ENCODE measurements at regions not wholly inside any gene's neighbourhood (a gene's known extent, or its start where the extent isn't known, plus 50 kb on each side); places are given as distances from the start of the nearest gene placed in this dataset.

DNA sequence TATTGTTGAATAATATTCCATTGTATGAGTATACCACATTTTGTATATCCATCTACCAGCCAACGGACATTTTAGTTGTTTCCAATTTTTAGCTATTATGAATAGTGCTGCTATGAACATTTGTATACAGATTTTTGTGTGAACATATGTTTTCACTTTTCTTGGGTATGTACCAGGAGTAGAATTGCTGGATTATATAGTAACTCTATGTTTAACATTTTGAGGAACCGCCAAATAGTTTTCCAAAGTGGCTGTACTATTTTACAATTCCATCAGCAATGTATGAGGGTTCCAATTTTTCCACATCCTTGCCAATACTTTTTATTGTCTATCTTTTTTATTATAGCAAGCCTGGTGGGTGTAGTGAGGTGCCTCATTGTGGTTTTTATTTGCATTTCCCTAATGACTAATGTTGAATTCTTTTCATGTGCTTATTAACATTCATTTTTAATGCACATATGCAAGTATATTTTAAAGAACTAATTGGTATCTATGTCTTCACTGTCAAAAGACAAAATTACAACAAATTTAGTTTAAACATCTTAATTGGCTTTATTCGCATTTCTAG is 77.5 kb upstream of the PIAS1 start:
- no peak for ATAC-seq
- Histone ChIP-seq H3K27ac (ENCODE audit: low read length) (no peak overlapping the region), H3K9me3 (ENCODE audit: control insufficient read depth, insufficient read depth, low read depth, low read length) (0 out of 2 replicates have a peak, but pooled peaks cover 4% of the 10 kb centered on the region), H3K4me3 (ENCODE audit: low read depth in 2 of 2, low read length in 2 of 2) (no peak overlapping the region), H3K27me3 (ENCODE audit: control insufficient read depth, insufficient read depth, low read length) (no peaks in the 10 kb centered on the region), H3K4me1 (ENCODE audit: control insufficient read depth, insufficient read depth, low read length) (no peaks in the 10 kb centered on the region), H3K36me3 (ENCODE audit: control insufficient read depth, insufficient read depth, low read length) (no peaks in the 10 kb centered on the region)
- no peak for DNase-seq (ENCODE audit: low read depth, low spot score)
- intact Hi-C loops (cut with micrococcal nuclease; ENCODE audit: unreplicated experiment) (no loop called here), in situ Hi-C loops (cut with HindIII; ENCODE audit: low pct_unique_long_range_greater_than_20kb, low sequenced_read_pairs) (no loop called here)
- ChIA-PET CTCF (no interaction called here), POLR2A (no interaction called here)
- BruUV-seq (replicated peaks): no TSS peak
- TF ChIP-seq, protein P1, sequence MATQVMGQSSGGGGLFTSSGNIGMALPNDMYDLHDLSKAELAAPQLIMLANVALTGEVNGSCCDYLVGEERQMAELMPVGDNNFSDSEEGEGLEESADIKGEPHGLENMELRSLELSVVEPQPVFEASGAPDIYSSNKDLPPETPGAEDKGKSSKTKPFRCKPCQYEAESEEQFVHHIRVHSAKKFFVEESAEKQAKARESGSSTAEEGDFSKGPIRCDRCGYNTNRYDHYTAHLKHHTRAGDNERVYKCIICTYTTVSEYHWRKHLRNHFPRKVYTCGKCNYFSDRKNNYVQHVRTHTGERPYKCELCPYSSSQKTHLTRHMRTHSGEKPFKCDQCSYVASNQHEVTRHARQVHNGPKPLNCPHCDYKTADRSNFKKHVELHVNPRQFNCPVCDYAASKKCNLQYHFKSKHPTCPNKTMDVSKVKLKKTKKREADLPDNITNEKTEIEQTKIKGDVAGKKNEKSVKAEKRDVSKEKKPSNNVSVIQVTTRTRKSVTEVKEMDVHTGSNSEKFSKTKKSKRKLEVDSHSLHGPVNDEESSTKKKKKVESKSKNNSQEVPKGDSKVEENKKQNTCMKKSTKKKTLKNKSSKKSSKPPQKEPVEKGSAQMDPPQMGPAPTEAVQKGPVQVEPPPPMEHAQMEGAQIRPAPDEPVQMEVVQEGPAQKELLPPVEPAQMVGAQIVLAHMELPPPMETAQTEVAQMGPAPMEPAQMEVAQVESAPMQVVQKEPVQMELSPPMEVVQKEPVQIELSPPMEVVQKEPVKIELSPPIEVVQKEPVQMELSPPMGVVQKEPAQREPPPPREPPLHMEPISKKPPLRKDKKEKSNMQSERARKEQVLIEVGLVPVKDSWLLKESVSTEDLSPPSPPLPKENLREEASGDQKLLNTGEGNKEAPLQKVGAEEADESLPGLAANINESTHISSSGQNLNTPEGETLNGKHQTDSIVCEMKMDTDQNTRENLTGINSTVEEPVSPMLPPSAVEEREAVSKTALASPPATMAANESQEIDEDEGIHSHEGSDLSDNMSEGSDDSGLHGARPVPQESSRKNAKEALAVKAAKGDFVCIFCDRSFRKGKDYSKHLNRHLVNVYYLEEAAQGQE (IDR thresholded peaks at IDR 0.05; ENCODE audit: insufficient read depth in 1 of 2, low read depth in 2 of 2, low read length in 1 of 2): no peak
- TF ChIP-seq SIN3A (IDR thresholded peaks at IDR 0.05; ENCODE audit: borderline replicate concordance, insufficient read depth, low read depth, low read length) (no peak), TCF7L2 (IDR thresholded peaks at IDR 0.05; ENCODE audit: low read depth, low read length) (no peak), POLR2AphosphoS5 (IDR thresholded peaks at IDR 0.05; ENCODE audit: low read depth, low read length) (no peak)
- TF ChIP-seq, protein P2, sequence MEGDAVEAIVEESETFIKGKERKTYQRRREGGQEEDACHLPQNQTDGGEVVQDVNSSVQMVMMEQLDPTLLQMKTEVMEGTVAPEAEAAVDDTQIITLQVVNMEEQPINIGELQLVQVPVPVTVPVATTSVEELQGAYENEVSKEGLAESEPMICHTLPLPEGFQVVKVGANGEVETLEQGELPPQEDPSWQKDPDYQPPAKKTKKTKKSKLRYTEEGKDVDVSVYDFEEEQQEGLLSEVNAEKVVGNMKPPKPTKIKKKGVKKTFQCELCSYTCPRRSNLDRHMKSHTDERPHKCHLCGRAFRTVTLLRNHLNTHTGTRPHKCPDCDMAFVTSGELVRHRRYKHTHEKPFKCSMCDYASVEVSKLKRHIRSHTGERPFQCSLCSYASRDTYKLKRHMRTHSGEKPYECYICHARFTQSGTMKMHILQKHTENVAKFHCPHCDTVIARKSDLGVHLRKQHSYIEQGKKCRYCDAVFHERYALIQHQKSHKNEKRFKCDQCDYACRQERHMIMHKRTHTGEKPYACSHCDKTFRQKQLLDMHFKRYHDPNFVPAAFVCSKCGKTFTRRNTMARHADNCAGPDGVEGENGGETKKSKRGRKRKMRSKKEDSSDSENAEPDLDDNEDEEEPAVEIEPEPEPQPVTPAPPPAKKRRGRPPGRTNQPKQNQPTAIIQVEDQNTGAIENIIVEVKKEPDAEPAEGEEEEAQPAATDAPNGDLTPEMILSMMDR (IDR thresholded peaks at IDR 0.05): no peak

DNA sequence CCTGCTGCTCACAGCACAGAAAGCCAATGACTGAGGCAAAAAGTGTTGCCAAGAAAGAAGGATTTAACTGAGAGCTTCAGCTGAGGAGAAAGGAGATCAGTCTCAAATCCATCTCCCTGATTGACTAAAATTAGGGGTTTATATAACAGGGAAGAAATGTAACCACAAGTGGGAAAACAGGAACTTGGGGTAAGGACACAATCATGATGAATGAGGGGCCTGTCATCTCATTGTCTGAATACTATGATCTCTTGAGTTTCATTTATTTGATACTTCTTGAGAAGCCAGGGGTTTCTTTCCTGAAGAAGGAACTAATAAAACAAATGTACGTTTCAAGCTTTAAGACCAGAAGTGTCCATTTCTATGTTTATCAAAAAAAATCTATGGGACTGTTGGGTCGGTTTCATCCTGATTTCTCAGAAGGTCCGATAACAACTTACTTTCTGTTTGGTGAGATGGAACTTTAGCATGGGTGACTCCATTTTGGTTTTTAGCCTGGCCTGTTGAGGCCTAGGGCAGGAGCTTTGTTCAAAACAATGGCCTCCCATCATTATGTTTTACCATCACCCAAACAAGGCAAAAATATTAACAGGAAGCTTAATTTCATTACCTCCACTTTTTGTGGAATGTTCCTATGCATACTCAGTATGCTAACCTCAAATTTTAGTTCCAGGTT is 76.6 kb upstream of the PIAS1 start:
- DNase-seq (ENCODE audit: low read depth, low spot score): no peak
- H3K9me3 ChIP-seq (ENCODE audit: control insufficient read depth, insufficient read depth, low read depth, low read length): 0 out of 2 replicates have a peak, but pooled peaks cover 4% of the 10 kb centered on the region
- no peak overlapping the region for H3K4me3 ChIP-seq (ENCODE audit: low read depth in 2 of 2, low read length in 2 of 2)
- no peaks in the 10 kb centered on the region for H3K27me3 ChIP-seq (ENCODE audit: control insufficient read depth, insufficient read depth, low read length)
- no peak for ATAC-seq
- intact Hi-C loops (cut with micrococcal nuclease; ENCODE audit: unreplicated experiment): no loop called here
- POLR2A ChIA-PET: interaction anchor here (0.6 kb wide), 1 partner anchor 9 kb away, joined by 6 read pairs; no protein-coding TSS in a partner anchor
- in situ Hi-C loops (cut with HindIII; ENCODE audit: low pct_unique_long_range_greater_than_20kb, low sequenced_read_pairs): no loop called here
- CTCF ChIA-PET: no interaction called here
- peak overlapping the region; percentile 14; the same call in 1 of the 2 replicates for H3K27ac ChIP-seq (ENCODE audit: low read length)
- no peaks in the 10 kb centered on the region for H3K36me3 ChIP-seq (ENCODE audit: control insufficient read depth, insufficient read depth, low read length)
- H3K4me1 ChIP-seq (ENCODE audit: control insufficient read depth, insufficient read depth, low read length): no peaks in the 10 kb centered on the region
- no peak for TF ChIP-seq POLR2AphosphoS5 (IDR thresholded peaks at IDR 0.05; ENCODE audit: low read depth, low read length)
- TF ChIP-seq, protein P2 (IDR thresholded peaks at IDR 0.05): no peak
- no TSS peak for BruUV-seq (replicated peaks)

Measured in Panc1 (cell line).